Ramos (cell line): ENCODE measurements at regions not wholly inside any gene's neighbourhood (a gene's known extent, or its start where the extent isn't known, plus 50 kb on each side); places are given as distances from the start of the nearest gene placed in this dataset.

Experiments used
- in situ Hi-C: fragments of 300-500 bp; cut with MboI; formaldehyde crosslinking; loops from one replicate; pipeline ENCODE4 v1.14.3; 2022; ENCODE audit warnings: low sequenced_read_pairs; ENCODE audit not compliant: unreplicated experiment

DNA sequence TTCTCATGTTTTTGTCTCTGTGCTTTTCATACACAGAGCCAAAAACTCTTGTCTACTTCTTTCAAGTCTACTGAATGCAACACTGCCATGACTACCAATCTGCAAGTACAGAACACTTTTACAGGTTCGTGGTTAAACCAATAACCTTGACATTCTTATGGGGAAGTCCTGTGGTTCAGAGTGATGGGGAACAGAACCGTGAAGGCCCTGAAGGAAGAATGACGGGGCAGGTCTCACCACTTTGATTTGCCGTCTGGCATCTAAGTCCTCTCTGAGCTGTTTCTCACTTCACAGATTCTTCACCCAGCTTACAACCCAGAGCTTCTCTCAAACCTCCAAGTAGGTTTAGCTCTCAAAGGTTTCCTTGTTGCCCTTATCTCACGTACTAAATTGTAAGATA lies 117.5 kb upstream of the SNTG2 start:
- in situ Hi-C loops: no loop called here

DNA sequence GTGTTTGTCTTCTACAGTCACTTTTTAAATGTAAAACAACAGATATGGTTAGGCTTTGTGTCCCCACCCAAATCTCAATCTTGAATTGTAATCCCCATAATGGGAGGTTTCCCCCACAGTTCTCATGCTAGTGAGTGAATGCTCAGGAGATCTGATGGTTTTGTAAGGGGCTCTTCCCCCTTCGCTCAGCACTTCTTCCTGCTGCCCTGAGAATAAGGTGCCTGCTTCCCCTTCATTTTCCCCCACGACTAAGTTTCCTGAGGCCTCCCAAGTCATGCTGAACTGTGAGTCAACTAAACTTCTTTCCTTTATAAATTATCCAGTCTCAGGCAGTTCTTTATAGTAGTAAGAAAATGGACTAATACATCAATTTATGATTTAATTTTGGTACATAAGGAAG lies 118.0 kb upstream of the SNTG2 start:
- in situ Hi-C loops: no loop called here

DNA sequence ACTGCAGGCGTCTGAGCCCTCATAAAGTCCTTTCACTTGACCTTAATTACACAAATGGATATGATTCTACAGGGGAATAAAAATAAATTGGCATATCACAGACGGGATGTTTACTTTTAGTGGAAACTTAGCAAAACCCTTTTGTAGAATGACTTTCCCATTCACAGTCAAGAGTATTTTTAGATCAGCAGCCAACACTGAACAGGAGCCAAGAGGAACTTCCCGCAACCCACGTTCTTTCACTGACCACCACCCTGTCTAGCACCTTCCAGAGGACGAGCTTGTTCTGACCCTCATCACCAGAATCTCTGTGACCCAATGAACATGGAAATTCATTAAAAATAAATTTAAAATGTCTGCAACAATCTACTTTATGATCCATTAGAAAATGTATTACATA lies 119.0 kb upstream of the SNTG2 start:
- in situ Hi-C loops: no loop called here

DNA sequence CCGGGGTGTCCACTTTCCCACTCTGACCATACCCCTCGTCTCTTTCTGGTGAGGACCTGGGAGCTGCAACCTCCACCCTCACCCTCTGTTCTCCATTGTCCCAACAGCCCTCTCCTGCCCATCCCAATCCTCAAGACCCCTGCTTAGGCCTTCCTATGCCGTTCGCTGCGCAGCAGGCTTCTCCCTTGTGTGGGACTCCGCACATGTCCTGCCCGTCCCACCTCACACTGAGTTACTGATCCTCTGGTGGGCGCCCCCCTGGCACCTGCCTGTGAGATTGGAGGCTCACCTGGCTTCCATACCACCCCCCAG lies 119.5 kb upstream of the SNTG2 start:
- in situ Hi-C loops: no loop called here

DNA sequence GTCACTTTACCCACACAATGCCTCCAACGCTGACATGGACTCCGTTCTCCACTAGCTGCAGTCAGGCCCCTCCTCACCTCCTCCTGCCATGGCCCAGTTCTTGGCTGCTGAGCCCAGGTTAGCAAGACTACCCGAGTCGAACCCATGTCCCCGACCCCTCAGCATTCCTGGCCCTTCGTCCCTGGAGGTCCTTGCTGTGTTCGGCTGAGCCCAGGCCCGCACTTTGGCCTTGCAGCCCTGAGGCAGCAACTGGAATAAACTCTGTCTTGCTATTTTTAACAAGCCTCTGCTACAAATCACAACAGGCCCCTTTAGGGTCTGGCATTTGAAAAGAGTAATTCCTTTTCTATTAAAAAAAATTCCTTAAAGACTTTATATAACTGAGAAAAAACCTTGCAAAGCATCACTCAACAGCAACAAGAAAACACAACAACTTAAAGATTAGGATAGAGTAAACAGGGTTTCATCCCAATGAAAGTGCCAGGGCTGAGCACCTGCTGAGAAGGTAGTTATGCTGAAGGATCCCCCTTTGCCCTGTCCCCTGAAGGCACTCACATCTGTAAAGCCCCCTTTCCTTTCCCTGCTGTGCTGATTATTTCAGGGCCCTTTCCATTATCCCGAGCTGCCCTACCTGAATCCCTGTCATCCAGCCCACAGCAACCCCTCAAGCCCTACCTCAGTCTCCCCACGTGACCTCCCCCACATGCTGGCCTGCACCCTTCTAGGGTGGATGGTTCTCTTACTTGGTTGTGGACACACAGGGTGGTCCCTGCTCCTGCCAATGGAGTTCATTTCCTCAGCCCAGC lies 120.0 kb upstream of the SNTG2 start:
- in situ Hi-C loops: no loop called here

DNA sequence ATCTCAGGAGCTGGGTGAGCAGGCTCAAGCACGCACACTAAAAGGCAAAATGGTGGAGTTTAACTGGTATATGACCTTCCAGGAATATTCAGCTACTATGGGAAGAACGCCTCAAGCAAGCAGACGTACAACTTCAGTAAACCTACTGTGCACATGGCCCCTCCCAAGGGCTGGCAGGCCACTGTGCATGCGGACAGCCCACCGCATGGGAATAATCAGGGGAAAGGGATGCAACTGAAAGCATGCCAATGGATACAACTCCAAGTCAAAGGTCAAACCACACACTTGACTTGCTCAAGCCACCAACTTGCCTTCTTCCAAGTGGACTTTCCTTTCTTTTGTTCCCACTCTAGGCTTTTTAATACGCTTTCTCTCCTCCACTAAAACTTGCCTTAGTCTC lies 121.6 kb upstream of the SNTG2 start:
- in situ Hi-C loops: no loop called here

DNA sequence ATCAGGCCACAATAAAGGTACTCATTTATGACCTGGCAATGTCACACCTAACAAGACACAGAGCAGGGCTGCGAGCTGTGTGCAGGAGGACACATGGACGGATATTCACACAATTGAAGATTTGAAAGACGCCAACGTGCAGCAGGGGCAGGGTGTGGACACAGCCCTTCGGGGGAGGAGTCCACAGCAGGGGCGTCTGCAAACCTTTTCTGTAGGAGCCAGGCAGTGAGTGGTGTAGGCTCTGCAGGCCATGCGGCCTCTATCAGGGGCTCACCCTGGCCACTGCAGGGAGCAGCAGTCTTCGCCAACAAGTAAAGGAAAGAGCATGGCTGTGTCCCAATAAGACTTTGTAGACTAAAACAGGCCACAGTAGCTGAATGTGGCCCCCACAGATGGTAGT lies 125.7 kb upstream of the SNTG2 start:
- in situ Hi-C loops: no loop called here

DNA sequence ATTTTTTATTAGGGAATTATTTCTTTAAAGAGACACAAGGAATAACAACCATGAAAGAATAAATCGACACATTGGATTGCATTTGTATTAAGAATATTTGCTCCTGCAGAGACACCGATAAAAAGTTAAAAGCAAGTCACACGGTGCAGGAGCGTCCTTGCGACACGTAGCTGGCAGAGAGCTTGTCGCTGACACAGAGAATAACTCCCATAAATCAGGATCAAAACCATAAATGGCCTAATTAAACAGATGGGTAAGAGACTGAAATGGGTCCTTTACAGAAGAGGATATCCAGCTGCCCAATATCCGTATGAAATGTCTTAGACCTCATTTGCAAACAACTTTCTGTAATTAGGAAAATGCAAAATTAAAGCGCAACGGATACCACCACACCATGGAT lies 126.1 kb upstream of the SNTG2 start:
- in situ Hi-C loops: no loop called here

DNA sequence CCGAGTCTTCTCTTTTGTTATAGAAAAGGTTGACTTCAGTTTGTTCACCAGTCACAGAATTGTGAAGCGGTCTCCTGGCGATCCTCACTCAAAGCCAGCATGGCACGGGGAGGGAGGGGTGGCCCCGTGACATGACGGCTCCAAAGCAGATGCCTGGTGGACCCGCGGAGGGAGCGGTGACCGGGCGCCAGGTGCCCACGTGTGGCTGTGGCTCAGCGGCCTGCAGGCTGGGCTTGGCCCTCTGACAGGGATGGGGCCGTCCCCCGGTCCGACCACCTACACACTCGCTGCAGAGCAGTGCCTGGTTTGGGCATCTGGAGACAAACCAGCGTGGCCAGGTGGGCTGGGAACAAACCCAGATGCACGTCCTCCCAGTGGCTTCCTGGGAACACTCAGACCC lies 129.1 kb upstream of the SNTG2 start:
- in situ Hi-C loops: no loop called here

DNA sequence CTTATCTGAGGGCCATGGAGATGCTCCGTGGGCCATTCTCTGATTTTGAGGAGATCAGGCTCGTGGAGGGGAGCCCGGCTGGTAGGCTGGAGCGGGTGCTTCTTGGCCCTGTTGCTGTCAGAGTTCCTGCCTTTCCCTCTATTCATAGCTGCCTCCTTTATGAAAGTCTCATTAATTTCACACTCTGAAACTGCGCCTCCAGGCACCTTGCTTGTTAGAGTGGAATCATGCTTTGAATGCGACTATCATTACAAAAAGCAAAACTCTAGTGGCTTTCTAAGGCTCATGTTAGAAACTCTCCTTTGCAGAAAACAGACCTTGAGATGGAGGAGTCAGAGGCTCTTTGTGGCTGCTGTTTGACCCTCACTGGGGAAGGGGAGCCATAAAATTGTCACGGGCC lies 131.0 kb upstream of the SNTG2 start:
- in situ Hi-C loops: no loop called here

DNA sequence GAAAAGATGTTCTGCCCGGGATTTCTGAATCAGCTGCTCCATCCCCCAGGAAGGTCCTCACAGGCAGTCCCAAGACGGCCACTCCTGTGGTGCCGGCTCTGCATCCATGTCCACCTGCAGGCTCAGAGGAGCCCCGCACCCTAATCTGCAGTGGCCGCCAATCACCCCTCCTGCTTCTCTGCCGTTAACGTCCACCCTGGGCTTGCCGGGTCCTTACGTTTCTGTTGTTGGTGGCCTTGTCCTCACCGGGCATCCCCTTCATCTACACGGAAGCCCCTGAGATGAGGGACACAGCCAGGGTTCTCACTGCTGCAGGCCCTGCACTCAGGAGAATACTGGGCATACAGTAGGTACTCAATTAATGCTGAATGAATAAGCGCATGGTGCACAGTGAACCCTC lies 131.5 kb upstream of the SNTG2 start:
- in situ Hi-C loops: no loop called here

DNA sequence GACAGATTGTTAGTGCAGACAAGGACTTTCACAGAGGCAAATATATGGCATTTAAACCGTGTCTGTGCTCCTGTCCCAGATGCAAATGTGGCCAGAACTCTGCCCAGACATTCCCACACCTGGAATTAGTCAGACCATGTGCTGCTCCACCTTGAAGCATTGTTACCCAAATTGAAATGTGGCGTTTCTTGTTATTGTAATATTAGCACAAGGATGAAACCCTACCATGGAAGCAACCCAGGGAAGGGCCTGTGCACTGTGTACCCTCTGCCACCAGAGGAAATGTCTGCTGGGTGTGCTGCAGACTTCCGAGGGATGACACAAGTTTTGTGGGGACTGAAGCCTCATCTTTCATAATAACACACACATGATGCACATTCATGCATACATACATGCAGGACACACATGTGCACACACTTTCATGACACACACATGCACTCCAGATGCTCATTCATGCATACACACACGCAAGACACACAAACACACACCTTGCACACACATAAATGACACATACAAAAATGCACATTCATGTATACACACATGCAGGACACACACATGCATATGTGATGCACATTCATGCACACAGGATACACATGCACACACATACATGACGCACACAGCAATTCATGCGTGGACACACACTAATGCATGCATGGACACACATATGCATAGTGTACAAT lies 133.2 kb upstream of the SNTG2 start:
- in situ Hi-C loops: no loop called here

DNA sequence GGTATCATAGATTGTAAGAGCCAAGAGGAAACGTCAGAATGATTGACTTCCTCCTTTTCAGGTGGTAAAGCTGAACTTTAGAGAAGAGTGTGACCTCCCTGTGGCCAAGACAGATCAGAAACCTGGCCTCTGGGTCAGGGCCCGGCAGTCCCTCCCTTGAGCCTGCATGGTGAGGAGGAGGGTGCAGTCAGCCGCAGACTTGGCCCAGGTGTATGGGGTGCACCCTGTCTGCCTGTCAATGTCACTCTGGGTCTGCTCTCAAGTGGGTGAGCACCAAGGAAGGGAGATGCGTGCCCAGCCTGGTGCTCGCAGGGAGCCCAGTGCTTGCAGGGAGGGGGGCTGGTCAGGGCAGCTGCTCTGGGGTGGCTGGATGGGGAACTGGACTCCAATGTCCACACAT lies 134.4 kb upstream of the SNTG2 start:
- in situ Hi-C loops: no loop called here

DNA sequence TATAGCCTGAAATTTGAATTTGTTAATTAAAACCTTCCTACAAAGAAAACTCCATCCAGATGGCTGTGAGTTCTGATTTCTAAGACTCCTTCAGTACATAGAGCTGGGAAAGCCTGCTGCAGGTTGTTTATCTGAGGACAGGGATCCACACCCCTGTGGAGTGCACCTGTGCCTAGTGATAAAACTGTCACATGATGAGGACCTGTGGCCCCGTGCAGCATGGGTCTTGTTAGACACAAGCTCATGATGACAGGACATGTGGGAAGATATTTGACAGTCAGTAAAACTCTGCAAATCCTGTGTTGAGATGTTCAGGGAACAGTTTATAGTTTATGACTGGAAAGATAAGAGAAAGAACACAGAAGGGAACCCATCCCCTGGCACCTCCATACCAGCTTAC lies 133.2 kb upstream of the TMEM18 start:
- in situ Hi-C loops: no loop called here

DNA sequence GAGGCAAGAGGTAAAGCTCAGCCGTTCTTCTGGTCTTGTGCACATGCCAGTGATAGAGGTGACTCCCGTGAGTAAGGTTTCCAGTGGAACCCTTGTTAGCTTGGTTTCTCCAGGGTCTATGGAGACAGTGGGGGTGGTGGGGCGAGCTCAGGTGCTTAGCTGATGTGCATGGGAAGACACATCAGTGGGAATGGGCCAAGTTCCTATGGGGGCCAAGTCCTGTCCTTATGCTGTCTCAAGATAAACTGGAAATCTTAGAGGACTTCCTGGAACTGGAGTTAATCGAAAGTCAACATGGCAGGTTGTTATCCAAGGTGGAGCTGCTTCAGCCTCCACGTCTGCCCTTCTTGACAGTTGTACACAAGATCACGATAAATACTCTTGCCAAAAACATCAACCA lies 130.1 kb upstream of the TMEM18 start:
- in situ Hi-C loops: no loop called here

DNA sequence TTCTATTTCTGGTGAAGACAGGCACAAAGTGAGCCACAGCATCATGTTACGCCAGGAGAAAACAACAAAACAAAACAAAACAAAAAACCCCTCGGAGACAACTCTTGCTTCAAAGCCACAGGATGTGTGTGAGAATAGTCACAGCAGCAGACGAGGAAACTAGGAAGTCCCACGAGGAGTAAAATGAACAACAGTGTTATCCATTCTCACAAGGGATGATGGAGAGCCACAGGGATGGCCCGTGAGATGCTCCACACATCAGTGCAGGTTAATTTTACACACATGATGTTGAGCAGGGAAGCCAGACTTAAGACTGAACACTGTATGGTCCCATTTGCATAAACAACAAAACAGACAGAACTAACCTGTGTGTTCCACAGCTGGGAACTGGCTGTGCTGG lies 128.5 kb upstream of the TMEM18 start:
- in situ Hi-C loops: no loop called here

DNA sequence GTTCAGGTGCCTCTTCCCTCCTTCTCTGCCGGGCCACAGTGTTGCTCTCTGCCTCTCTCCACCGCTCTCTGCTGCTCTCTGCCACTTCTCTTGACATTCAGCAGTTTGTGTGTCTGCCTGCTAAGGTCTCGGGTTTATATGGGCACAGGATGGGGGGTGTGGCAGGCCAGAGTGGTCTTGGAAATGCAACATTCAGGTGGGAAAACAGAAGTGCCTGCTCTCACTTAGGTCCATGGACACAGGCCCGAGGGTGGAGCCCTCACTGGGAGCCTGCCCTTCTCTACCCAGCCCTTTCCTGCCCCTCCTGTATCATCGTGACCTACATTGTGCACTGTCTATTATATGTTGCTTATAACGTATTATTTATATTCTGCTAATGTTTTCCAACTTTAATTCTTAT lies 120.8 kb upstream of the TMEM18 start:
- in situ Hi-C loops: no loop called here

DNA sequence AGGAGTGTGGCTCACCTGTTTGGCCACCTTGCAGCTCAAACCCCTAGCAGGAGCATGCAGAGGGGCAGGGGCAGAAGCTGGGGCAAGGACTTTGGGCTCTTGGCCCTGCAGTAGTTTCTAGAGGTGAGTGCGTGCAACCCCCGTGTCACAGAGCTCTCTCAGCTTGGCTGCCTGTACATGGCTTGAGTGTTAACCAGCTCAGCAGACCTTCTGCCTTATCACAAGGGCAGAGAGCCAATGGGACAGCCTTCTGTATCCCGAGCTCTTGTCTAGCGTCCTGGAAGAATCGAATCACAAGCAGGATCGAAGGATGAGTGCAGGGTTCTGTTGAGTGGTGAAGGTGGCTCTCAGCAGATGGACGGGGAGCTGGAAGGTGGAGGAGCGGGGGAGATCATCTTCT lies 120.3 kb upstream of the TMEM18 start:
- in situ Hi-C loops: no loop called here

DNA sequence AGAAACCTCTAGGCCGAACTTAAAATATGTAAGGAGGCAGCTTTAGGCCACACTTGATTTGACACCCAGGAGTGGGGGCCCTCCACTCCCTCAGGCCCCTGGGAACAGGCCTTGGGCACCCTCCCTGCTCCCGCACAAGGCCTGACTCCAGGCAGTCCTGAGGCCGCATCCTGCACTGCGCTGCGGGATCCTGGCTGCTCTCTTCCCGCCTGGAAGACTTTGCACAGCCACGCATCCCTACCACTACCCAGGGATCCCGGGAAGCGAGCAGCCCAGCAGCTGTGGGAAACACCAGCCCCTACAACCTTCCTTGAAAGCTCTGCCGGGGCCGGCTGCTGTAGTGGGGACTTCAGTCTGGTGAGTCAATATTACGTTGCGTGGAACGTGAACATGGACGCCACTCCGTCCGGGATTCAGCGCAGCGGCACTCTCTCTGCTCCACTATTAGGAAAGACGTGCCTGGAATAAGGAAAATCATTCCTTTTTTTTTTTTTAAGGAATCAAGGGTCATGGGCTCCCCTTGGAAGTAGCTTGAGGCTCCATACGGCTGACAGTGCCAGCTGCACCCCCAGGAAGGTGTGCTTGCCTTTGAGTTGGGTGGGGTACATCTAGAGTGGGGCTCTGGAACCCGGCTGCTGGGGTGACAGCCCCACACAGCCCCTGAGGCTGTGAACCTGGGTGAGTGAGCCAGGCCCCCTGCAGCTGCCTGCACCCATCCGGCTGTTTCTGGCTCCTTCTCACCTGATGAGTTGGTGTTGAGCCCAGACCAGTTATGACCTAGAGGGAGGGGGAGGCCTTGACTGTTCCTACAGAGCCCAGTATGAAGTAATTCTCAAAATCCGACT lies 119.2 kb upstream of the TMEM18 start:
- in situ Hi-C loops: no loop called here

DNA sequence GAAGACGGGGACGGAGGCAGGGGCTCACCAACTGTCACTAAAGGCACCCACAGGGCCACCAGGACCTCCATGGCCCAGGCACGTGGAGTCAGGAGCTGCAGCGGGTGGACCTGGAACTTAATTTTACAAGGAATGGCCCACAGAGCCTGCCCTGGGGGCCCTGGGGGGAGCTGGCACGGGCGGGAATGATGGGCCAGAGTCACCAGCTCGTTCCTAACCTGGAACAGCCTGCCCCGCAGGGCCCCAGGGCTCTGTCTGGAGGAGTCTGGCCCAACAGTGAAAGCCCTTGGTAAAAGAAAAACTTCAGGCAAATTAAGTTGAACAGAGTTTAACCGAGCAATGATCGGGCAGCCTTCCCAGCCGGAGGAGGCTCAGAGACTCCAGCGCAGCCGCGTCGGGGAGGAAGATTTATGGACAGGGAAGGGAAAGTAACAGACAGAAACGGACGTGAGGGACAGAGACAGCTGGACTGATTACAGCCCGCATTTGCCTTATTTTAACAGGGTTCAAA lies 118.4 kb upstream of the TMEM18 start:
- in situ Hi-C loops: no loop called here

DNA sequence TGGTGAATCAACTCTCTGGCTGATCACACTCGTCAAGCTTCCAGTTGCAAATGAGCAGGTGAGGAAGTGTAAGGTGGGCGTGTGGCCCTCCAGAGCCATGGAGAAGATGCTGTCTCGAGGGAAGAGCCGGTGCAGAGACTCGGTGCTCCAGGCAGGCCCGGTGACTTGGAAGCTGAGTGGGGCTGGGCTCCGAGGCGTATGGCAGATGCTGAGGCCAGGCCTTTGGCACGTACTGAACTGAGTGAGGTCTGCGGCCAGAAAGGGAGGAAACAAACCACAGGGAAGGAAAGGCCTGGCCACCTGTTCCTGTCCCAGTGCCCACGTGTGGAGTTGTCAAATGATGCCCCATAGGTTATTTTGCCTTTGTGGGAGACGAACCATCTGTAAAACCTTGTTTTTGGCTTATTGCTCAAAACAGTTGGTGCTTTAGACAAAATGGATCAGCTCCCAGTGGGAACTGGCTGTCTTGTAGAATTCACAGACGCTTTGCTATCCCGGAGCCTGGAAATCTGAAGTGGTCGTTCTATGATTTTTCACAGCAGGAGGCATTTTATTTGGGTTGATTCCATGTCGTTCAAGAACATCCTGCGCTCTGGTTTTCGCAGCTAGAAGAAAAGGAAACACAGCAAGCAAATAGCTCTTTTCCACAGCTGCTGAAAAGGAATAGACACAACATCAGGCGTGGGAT lies 117.5 kb upstream of the TMEM18 start:
- in situ Hi-C loops: no loop called here
